Breast epithelium (tissue), 4 donors: ENCODE measurements at regions not wholly inside any gene's neighbourhood (a gene's known extent, or its start where the extent isn't known, plus 50 kb on each side); places are given as distances from the start of the nearest gene placed in this dataset.

Experiments used
- DNase-seq, 2 donors: peaks; one replicate each; pipeline ENCODE4 v3.0.0-alpha.2; 2019; ENCODE audit warnings: low spot score in 2 of 2
- H3K27ac ChIP-seq, 2 donors: fragments of 200-600 bp; sonication (generic) in 1 of 2; one replicate each; pipeline ENCODE4 v1.5.1; 2016 to 2019; ENCODE audit warnings: mild to moderate bottlenecking in 1 of 2
- H3K27me3 ChIP-seq, 2 donors: fragments of 200-600 bp; sonication (generic) in 1 of 2; one replicate each; pipeline versions ENCODE4 v1.5.1 to v1.6.0; 2017 to 2019; ENCODE audit warnings: control low read depth in 1 of 2, mild to moderate bottlenecking in 1 of 2
- H3K36me3 ChIP-seq: fragments of 200-600 bp; one replicate; pipeline ENCODE4 v1.5.1; 2019
- H3K4me1 ChIP-seq, 2 donors: fragments of 200-600 bp; sonication (generic); one replicate each; pipeline ENCODE4 v1.5.1; 2016 to 2019; ENCODE audit warnings: control low read depth in 1 of 2
- H3K4me3 ChIP-seq, 3 donors: fragments of 200-600 bp; sonication (generic); 1 replicate in 2 of 3; 2 replicates in 1 of 3; pipeline ENCODE4 v1.5.1; 2016 to 2019; ENCODE audit warnings: mild to moderate bottlenecking in 3 of 3, moderate library complexity in 2 of 3
- H3K9me3 ChIP-seq, 2 donors: fragments of 200-600 bp; sonication (generic) in 1 of 2; one replicate each; pipeline ENCODE4 v1.5.1; 2016 to 2019; ENCODE audit warnings: control low read depth in 1 of 2
- CTCF ChIP-seq, 3 donors: fragments of 450-650 bp; IDR thresholded peaks; one replicate each; pipeline ENCODE4 v1.5.1; 2016 to 2017; ENCODE audit warnings: antibody characterized with exemption in 3 of 3, mild to moderate bottlenecking in 3 of 3, moderate library complexity in 3 of 3
- POLR2A ChIP-seq: fragments of 450-650 bp; IDR thresholded peaks from one replicate; pipeline ENCODE4 v1.6.1; 2016; ENCODE audit warnings: antibody characterized with exemption, mild to moderate bottlenecking, moderate library complexity
- POLR2AphosphoS5 ChIP-seq, 3 donors: sonication (generic); formaldehyde crosslinking; IDR thresholded peaks; one replicate each; pipeline ENCODE4 v1.6.1; 2017; ENCODE audit warnings: antibody characterized with exemption in 3 of 3
- intact Hi-C: fragments of 100-400 bp; cut with DNase I; formaldehyde crosslinking; loops from one replicate; pipeline ENCODE4 v1.15.1; 2023; ENCODE audit warnings: low total_unique reads

- DNase-seq = no peak
- no peaks in the 10 kb centered on the region for H3K27me3 ChIP-seq
- intact Hi-C loops = no loop called here
- H3K27ac ChIP-seq = no peak overlapping the region
- H3K4me3 ChIP-seq = no peak overlapping the region
- peaks cover under 1 to 7% of the 10 kb centered on the region in 2 donors for H3K9me3 ChIP-seq
- H3K36me3 ChIP-seq = no peaks in the 10 kb centered on the region
- H3K4me1 ChIP-seq = no peaks in the 10 kb centered on the region
- TF ChIP-seq POLR2AphosphoS5 (IDR thresholded peaks at IDR 0.05) (no peak), CTCF (IDR thresholded peaks at IDR 0.05) (no peak), POLR2A (no peak)
These were observed 565.3 kb upstream of the ZNF608 start for GRCh38 chr5:125311743-125312142.

DNA sequence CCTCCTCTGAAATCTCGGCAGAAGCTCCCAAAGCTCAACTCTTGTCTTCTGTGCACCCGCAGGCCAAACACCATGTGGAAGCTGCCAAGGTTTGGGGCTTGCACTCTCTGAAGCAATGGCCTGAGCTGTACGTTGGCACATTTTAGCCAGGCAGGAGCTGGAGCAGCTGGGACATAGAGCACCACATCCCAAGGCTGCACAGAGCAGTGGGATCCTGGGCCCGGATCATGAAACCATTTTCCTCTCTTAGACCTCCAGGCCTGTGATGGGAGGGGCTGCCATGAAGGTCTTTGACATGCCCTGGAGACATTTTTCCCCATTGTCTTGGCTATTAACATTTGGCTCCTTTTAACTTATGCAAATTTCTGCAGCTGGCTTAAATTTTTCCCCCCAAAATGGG is 567.1 kb upstream of the ZNF608 start:
- H3K27ac ChIP-seq = no peak overlapping the region
- no peak for DNase-seq
- no peaks in the 10 kb centered on the region for H3K27me3 ChIP-seq
- no peaks in the 10 kb centered on the region for H3K36me3 ChIP-seq
- no peak overlapping the region for H3K4me3 ChIP-seq
- intact Hi-C loops = no loop called here
- no peaks in the 10 kb centered on the region for H3K4me1 ChIP-seq
- TF ChIP-seq CTCF (IDR thresholded peaks at IDR 0.05) (no peak), POLR2A (no peak), POLR2AphosphoS5 (IDR thresholded peaks at IDR 0.05) (no peak)
- peaks cover 0 to 7% of the 10 kb centered on the region in 2 donors for H3K9me3 ChIP-seq

GRCh38 chr5:125315306-125315705 is 568.9 kb upstream of the ZNF608 start:
- Histone ChIP-seq H3K27ac (no peak overlapping the region), H3K9me3 (peaks cover 0 to 7% of the 10 kb centered on the region in 2 donors), H3K4me3 (no peak overlapping the region), H3K36me3 (no peaks in the 10 kb centered on the region), H3K4me1 (no peaks in the 10 kb centered on the region), H3K27me3 (no peaks in the 10 kb centered on the region)
- intact Hi-C loops = no loop called here
- no peak for DNase-seq
- TF ChIP-seq CTCF (IDR thresholded peaks at IDR 0.05) (no peak), POLR2AphosphoS5 (IDR thresholded peaks at IDR 0.05) (no peak), POLR2A (no peak)

DNA sequence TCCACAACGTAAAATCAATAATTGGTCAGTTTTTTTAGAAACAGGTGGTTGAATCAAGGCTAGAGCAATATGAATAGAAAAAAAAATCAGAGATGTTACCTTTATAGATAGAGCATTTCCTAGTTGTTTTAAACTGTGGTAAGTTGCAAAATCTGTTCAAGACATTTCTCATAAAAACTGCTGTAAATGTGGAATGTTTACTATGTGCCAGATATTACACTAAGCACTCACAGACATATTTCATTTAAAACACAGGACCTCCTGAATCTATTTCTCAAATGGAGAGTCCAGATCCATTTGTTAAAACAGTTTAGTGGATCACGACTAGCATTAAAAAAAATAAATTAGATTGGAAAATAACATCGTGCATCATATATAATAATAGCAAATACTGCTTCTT is 570.0 kb upstream of the ZNF608 start:
- intact Hi-C loops = no loop called here
- Histone ChIP-seq H3K4me1 (no peaks in the 10 kb centered on the region), H3K27me3 (no peaks in the 10 kb centered on the region), H3K36me3 (no peaks in the 10 kb centered on the region), H3K4me3 (no peak overlapping the region), H3K9me3 (peaks cover 0 to 7% of the 10 kb centered on the region in 2 donors), H3K27ac (no peak overlapping the region)
- TF ChIP-seq POLR2AphosphoS5 (IDR thresholded peaks at IDR 0.05) (no peak), CTCF (IDR thresholded peaks at IDR 0.05) (no peak), POLR2A (no peak)
- DNase-seq = no peak

DNA sequence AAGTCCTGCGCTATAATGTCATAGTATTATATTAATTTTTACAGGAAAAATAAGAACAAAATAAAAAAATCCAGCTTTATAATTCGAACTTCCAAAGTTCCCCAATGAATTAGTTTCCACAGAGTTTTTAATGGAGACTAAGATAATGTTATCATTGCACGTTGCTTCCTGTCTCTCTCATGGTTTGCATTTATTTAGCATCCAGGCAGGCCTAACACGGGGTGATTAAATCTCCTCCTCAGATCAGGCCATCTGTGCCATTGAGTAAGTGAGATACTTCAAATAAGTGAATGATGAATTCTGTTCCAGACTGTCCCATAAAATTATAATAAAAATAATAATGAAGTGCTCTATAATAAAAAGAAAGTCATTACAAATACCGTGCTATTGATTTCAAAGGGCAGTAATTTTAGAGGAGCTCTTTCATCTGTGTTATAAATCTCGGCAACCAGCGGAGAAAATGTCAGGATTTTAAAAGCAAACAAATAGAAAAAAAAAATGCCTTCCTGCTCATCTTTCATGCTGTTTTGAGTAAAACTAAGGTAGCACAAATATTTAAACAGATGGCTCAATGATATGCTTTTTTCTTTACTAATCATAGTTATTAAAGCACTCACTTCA is 570.6 kb upstream of the ZNF608 start:
- no peak for DNase-seq
- intact Hi-C loops = no loop called here
- no peak overlapping the region for H3K4me3 ChIP-seq

More for the DNA sequence above, 570.6 kb upstream of the ZNF608 start:
- Histone ChIP-seq H3K4me1 (no peaks in the 10 kb centered on the region), H3K27ac (no peak overlapping the region), H3K27me3 (no peaks in the 10 kb centered on the region), H3K9me3 (peaks cover 0 to 7% of the 10 kb centered on the region in 2 donors), H3K36me3 (no peaks in the 10 kb centered on the region)
- no peak for TF ChIP-seq POLR2AphosphoS5 (IDR thresholded peaks at IDR 0.05)
- TF ChIP-seq CTCF (IDR thresholded peaks at IDR 0.05) = no peak
- TF ChIP-seq POLR2A = no peak
